ENCODE measurements at regions not wholly inside any gene's neighbourhood (a gene's known extent, or its start where the extent isn't known, plus 50 kb on each side); places are given as distances from the start of the nearest gene placed in this dataset.

DNA sequence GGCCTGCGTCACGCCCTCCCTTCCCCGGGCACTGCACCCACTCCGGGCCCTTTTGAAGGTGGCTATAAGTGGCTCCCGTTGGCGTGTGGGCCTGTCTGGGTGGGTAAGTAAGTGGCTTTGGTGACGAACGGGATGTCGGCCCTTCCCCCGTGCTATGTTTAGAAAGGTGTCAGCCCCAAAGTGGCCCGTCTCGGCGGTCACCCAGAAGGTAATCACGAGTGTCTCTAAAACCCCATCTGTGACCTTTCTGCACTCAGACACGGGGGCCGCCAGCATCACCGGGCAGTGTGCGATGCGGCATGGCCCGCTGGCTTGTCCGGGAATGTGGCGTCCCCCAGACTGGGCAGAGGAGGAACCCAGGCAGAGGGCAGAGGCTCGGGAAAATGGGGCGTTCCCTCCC is 88.2 kb downstream of the IRX5 start:
- Histone ChIP-seq H3K36me3 (ENCODE audit: control insufficient read depth in 2 of 2, extremely low read depth in 1 of 2, insufficient read depth in 2 of 2, low read length in 2 of 2) (no peaks in the 10 kb centered on the region), H2AFZ (ENCODE audit: low read depth, low read length) (no peak overlapping the region), H4K20me1 (replicated peaks; ENCODE audit: control insufficient read depth, extremely low read depth, insufficient read depth, low read length) (no peaks in the 10 kb centered on the region), H3K27ac (ENCODE audit: insufficient read depth, low read depth, low read length) (no peak overlapping the region), H3K27me3 (ENCODE audit: control insufficient read depth in 2 of 2, insufficient read depth in 2 of 2, low read length in 2 of 2) (no peaks in the 10 kb centered on the region), H3K4me3 (replicated peaks in 1 of 3; ENCODE audit: insufficient read depth in 1 of 3, low read depth in 1 of 3, low read length in 3 of 3) (no peak overlapping the region), H3K9ac (replicated peaks; ENCODE audit: extremely low read depth, insufficient read depth, low read length) (no peak overlapping the region), H3K4me1 (ENCODE audit: control insufficient read depth, extremely low read depth, insufficient read depth, low read length) (no peaks in the 10 kb centered on the region), H3K4me2 (ENCODE audit: insufficient read depth, low read length) (no peak overlapping the region), H3K9me1 (replicated peaks; ENCODE audit: control insufficient read depth, extremely low read depth, insufficient read depth, low read length) (no peaks in the 10 kb centered on the region), H3K9me3 (replicated peaks; ENCODE audit: control insufficient read depth, insufficient read depth, low read length) (no peaks in the 10 kb centered on the region), H3K79me2 (ENCODE audit: control insufficient read depth, insufficient read depth, low read length) (no peaks in the 10 kb centered on the region)
- ChIA-PET CTCF (no interaction called here), POLR2A (no interaction called here)
- no TSS peak for BruUV-seq (replicated peaks)
- TF ChIP-seq FOS (IDR thresholded peaks at IDR 0.05; ENCODE audit: borderline replicate concordance, insufficient read depth, low read length) (no peak), POLR2A (IDR thresholded peaks at IDR 0.05; ENCODE audit: low read depth, low read length) (no peak), EZH2 (IDR thresholded peaks at IDR 0.05; ENCODE audit: borderline replicate concordance, low read depth, low read length, severe bottlenecking) (no peak), JUN (IDR thresholded peaks at IDR 0.05; ENCODE audit: borderline replicate concordance, insufficient read depth, insufficient read length, low read depth) (no peak), GATA2 (IDR thresholded peaks at IDR 0.05; ENCODE audit: insufficient read depth, insufficient read length, low read depth, low read length) (no peak), POLR2AphosphoS5 (IDR thresholded peaks at IDR 0.05; ENCODE audit: insufficient read depth, low read depth, low read length) (no peak), MYC (IDR thresholded peaks at IDR 0.05; ENCODE audit: low read depth, low read length) (no peak)
- TF ChIP-seq, protein P1, sequence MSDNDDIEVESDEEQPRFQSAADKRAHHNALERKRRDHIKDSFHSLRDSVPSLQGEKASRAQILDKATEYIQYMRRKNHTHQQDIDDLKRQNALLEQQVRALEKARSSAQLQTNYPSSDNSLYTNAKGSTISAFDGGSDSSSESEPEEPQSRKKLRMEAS (IDR thresholded peaks at IDR 0.05; ENCODE audit: insufficient read depth, insufficient read length), result no peak
- TF ChIP-seq, protein P2, sequence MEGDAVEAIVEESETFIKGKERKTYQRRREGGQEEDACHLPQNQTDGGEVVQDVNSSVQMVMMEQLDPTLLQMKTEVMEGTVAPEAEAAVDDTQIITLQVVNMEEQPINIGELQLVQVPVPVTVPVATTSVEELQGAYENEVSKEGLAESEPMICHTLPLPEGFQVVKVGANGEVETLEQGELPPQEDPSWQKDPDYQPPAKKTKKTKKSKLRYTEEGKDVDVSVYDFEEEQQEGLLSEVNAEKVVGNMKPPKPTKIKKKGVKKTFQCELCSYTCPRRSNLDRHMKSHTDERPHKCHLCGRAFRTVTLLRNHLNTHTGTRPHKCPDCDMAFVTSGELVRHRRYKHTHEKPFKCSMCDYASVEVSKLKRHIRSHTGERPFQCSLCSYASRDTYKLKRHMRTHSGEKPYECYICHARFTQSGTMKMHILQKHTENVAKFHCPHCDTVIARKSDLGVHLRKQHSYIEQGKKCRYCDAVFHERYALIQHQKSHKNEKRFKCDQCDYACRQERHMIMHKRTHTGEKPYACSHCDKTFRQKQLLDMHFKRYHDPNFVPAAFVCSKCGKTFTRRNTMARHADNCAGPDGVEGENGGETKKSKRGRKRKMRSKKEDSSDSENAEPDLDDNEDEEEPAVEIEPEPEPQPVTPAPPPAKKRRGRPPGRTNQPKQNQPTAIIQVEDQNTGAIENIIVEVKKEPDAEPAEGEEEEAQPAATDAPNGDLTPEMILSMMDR (IDR thresholded peaks at IDR 0.05; ENCODE audit: extremely low read depth in 1 of 2, insufficient read depth in 1 of 2, low read depth in 1 of 2, low read length in 2 of 2), result no peak
- no peak for DNase-seq (ENCODE audit: low read depth, low spot score)
- intact Hi-C loops (cut with micrococcal nuclease), result no loop called here
- no peak for FAIRE-seq
- dilution Hi-C loops (cut with MboI; ENCODE audit: extremely low pct_ligation_motif_present, low sequenced_read_pairs), result no loop called here

Data from endothelial cell of umbilical vein (primary cell).